ENCODE measurements at regions not wholly inside any gene's neighbourhood (a gene's known extent, or its start where the extent isn't known, plus 50 kb on each side); places are given as distances from the start of the nearest gene placed in this dataset.
"Not testable (repeated sequence)": the region's sequence is repeated elsewhere in the genome, so short reads cannot be mapped to it uniquely, and the experiment has no call there.

DNA sequence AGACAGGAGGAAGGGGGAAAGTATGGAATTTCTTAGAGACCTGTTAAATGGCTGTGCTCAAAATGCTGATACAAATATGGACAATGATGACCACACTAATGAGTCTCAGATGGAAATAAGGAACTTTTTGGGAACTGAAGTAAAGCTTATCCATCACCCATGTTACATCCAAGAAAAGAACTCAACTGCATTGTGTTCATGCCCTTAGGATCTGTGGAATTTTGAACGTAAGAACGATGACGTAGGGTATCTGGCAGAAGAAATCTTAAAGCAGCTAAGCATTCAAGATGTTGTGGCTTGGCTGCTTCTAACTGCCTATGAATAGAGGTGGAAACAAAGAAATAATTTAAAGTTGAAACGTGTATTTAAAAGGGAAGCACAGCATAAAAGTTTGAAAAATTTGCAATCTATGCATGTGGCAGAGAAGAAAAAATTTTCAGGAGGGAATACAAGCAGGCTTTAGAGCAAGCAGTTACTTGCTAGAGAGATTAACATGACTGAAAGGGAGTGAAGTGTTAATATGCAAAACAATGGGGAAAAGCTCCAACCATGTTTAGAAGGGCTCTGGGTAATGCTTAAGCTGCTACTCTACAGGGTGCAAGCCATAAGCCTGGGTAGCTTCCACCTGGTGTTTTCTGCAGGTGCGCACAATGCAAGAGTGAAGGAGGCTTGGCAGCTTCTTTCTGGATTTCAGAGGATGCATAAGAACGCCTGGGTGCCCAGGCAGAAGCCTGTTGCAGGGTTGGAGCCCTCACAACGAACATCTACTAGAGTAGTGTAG lies 499.7 kb upstream of the SEMA3D start:
- intact Hi-C loops (cut with DNase I, micrococcal nuclease): no loop called here
- ATAC-seq (no peak), DNase-seq (no peak)
- Histone ChIP-seq H3K4me3 (no peak overlapping the region), H3K4me1 (ENCODE audit: low read depth) (no peaks in the 10 kb centered on the region), H3K9me3 (no peaks in the 10 kb centered on the region), H3K36me3 (ENCODE audit: low read depth) (no peaks in the 10 kb centered on the region)
- TF ChIP-seq, protein P1, sequence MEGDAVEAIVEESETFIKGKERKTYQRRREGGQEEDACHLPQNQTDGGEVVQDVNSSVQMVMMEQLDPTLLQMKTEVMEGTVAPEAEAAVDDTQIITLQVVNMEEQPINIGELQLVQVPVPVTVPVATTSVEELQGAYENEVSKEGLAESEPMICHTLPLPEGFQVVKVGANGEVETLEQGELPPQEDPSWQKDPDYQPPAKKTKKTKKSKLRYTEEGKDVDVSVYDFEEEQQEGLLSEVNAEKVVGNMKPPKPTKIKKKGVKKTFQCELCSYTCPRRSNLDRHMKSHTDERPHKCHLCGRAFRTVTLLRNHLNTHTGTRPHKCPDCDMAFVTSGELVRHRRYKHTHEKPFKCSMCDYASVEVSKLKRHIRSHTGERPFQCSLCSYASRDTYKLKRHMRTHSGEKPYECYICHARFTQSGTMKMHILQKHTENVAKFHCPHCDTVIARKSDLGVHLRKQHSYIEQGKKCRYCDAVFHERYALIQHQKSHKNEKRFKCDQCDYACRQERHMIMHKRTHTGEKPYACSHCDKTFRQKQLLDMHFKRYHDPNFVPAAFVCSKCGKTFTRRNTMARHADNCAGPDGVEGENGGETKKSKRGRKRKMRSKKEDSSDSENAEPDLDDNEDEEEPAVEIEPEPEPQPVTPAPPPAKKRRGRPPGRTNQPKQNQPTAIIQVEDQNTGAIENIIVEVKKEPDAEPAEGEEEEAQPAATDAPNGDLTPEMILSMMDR (IDR thresholded peaks at IDR 0.05): no peak

DNA sequence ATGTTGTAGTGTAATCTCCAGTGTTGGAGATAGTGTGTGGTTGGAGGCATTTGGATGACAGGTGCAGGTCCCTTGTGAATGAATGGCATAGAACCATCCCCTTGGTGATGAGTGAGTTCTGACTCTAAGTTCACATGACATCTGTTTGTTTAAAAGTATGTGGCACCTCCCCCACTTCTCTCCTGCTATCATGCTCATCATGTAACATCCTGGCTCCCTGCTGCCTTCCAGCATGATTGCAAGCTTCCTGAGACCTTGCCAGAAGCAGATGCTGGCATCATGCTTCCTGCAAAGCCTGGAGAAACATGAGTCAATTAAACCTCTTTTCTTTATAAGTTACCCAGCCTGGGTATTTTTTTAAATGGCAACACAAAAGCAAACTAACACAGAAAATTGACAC lies 499.0 kb upstream of the SEMA3D start:
- ATAC-seq (no peak), DNase-seq (no peak)
- TF ChIP-seq, protein P1 (IDR thresholded peaks at IDR 0.05): no peak
- no peak overlapping the region for H3K4me3 ChIP-seq
- no peaks in the 10 kb centered on the region for H3K9me3 ChIP-seq
- H3K4me1 ChIP-seq (ENCODE audit: low read depth): no peaks in the 10 kb centered on the region
- intact Hi-C loops (cut with DNase I, micrococcal nuclease): no loop called here
- no peaks in the 10 kb centered on the region for H3K36me3 ChIP-seq (ENCODE audit: low read depth)

DNA sequence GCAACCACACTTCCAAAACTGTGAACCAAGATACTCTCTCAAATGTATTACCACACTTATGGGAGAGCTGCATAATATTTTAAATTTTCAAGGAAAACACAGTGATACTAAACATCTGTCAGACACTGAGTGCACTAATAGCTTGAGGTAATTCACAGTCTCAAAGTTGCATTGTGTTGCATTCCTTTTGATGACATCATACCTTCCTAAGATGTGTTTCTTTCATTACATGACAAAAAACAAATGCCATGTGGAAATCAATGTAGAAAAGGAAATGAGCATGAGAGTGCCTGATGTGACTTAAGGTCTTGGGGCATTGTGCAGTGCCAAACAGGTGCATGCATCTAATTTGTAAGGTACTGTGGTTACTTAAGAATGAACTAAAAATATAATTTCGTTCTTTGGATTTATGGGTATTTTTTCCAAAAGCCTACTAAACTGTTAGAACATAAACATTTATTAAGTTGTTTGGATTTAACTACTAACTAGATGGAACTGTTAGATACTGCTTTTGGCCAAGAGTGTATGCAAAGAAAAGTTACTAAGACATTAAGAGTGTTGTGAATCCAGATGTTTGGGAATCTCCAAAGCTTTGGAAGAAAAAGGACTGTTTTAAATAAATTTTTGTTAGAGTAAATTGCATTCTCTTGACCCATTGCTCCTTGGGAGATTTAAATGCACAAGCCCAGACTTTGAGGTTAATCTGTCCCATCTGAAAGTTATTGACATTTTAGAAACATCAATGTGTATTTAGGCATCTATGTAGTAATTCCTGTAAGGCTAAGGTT lies 496.2 kb upstream of the SEMA3D start:
- DNase-seq (no peak), ATAC-seq (no peak)
- H3K9me3 ChIP-seq: no peaks in the 10 kb centered on the region
- no peak overlapping the region for H3K4me3 ChIP-seq
- TF ChIP-seq, protein P1 (IDR thresholded peaks at IDR 0.05): no peak
- H3K4me1 ChIP-seq (ENCODE audit: low read depth): no peaks in the 10 kb centered on the region
- no peaks in the 10 kb centered on the region for H3K36me3 ChIP-seq (ENCODE audit: low read depth)
- intact Hi-C loops (cut with DNase I, micrococcal nuclease): no loop called here

DNA sequence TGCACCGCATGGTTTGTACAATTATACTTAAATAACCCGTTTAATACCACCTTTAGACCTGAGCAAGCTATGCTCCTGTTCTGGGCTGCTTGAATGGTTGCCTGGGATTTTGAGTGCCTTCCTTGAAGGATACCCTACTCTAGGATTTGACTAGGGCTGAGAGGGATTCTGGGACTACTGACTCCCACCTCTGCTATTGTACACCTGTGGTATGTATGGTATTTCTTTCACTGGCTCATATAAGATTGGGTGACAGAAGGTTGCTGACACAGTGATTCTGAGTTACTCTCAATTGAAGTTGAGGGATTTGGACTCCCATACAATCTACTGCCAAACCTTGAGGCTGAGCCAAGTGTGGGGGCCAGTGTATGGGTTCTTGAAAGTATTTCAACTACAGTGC lies 494.4 kb upstream of the SEMA3D start:
- no peak overlapping the region for H3K4me3 ChIP-seq
- intact Hi-C loops (cut with DNase I, micrococcal nuclease): no loop called here
- DNase-seq: no peak
- no peak for ATAC-seq
- H3K4me1 ChIP-seq (ENCODE audit: low read depth): no peaks in the 10 kb centered on the region
- H3K36me3 ChIP-seq (ENCODE audit: low read depth): no peaks in the 10 kb centered on the region
- H3K9me3 ChIP-seq: no peaks in the 10 kb centered on the region
- TF ChIP-seq, protein P1 (IDR thresholded peaks at IDR 0.05): no peak

DNA sequence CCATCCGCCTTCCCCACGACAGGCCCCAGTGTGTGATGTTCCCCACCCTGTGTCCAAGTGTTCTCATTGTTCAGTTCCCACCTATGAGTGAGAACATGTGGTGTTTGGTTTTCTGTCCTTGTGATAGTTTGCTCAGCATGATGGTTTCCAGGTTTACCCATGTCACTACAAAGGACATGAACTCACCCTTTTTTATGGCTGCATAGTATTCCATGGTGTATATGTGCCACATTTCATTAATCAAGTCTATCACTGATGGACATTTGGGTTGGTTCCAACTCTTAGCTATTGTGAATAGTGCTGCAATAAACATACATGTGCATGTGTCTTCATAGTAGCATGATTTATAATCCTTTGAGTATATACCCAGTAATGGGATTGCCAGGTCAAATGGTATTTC lies 488.2 kb upstream of the SEMA3D start:
- intact Hi-C loops (cut with DNase I, micrococcal nuclease); H3K4me1 ChIP-seq (ENCODE audit: low read depth): not testable (repeated sequence)

DNA sequence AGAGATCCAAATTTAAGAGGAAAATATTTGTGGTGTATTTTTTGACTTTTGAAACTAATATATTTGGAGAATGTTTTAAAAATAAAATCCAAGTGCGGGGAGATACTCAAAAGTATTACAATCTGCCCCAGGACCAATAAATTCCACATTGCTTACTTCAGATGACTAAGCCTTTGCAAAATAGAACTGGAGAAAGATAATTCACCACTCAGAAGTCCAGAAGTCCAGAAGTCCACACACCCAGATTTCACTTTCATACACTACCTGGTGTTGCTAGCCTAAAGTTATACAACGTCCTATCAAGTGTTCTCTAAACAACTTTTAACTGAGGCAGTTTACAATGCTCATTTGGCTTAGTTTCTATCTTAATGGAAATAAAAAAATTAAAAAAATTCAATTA lies 487.0 kb upstream of the SEMA3D start:
- H3K4me1 ChIP-seq (ENCODE audit: low read depth): no peaks in the 10 kb centered on the region
- H3K9me3 ChIP-seq: no peaks in the 10 kb centered on the region
- TF ChIP-seq, protein P1 (IDR thresholded peaks at IDR 0.05): no peak
- no peaks in the 10 kb centered on the region for H3K36me3 ChIP-seq (ENCODE audit: low read depth)
- DNase-seq (no peak), ATAC-seq (no peak)
- H3K4me3 ChIP-seq: no peak overlapping the region
- intact Hi-C loops (cut with DNase I, micrococcal nuclease): no loop called here

More for the DNA sequence above, 488.2 kb upstream of the SEMA3D start:
- not testable (repeated sequence) for DNase-seq; H3K9me3 ChIP-seq; ATAC-seq; H3K36me3 ChIP-seq (ENCODE audit: low read depth); H3K4me3 ChIP-seq
